ENCODE measurements at regions not wholly inside any gene's neighbourhood (a gene's known extent, or its start where the extent isn't known, plus 50 kb on each side); places are given as distances from the start of the nearest gene placed in this dataset.

DNA sequence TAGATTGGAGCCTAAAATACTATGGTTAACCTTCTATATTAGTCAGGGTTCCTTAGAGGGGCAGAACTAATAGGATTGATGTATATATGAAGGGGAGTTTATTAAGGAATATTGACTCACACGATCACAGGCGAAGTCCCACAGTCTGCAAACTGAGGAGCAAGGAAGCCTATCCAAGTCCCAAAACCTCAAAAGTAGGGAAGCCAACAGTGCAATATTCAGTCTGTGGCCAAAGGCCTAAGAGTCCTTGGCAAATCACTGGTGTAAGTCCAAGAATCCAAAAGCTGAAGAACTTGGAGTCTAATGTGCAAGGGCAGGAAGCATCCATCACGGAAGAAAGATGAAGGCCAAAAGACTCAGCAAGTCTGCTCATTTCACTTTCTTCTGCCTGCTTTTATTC is 133.5 kb upstream of the ADGRF1 start:
- TF ChIP-seq FOXM1 (IDR thresholded peaks at IDR 0.05; ENCODE audit: borderline replicate concordance) = no peak
- no peak for TF ChIP-seq HDGF (IDR thresholded peaks at IDR 0.05; ENCODE audit: borderline replicate concordance)
- no peak for TF ChIP-seq SP1 (IDR thresholded peaks at IDR 0.05)
- TF ChIP-seq LEF1 (IDR thresholded peaks at IDR 0.05; ENCODE audit: borderline replicate concordance) = no peak
- TF ChIP-seq ARNT (IDR thresholded peaks at IDR 0.05) = no peak
- TF ChIP-seq SUZ12 (IDR thresholded peaks at IDR 0.05) = no peak
- TF ChIP-seq ELF4 (IDR thresholded peaks at IDR 0.05) = no peak

Data from HEK293T (cell line).